Lung (tissue), 11 donors: ENCODE measurements at regions not wholly inside any gene's neighbourhood (a gene's known extent, or its start where the extent isn't known, plus 50 kb on each side); places are given as distances from the start of the nearest gene placed in this dataset.

Experiments
- ATAC-seq: fragments of 200-7000 bp; cut with Tn5 transposase; one replicate; pipeline ENCODE4 v1.9.1; 2020; ENCODE audit warnings: moderate number of reproducible peaks; ENCODE audit not compliant: insufficient read depth, low FRiP score
- DNase-seq, 3 donors: peaks; one replicate each; pipeline ENCODE4 v3.0.0-alpha.2; 2013 to 2017
- H3K27ac ChIP-seq, 2 donors: one replicate each; pipeline ENCODE4 v1.5.1; 2013; ENCODE audit warnings: mild to moderate bottlenecking in 2 of 2, moderate library complexity in 2 of 2, control low read depth in 1 of 2, inconsistent platforms in 1 of 2, low read depth in 1 of 2, low read length in 1 of 2
- H3K27me3 ChIP-seq, 3 donors: one replicate each; pipeline ENCODE4 v1.5.1; 2013; ENCODE audit warnings: low read length in 2 of 3; ENCODE audit not compliant: control insufficient read depth in 3 of 3, insufficient read depth in 3 of 3
- H3K36me3 ChIP-seq, 4 donors: one replicate each; pipeline ENCODE4 v1.5.1; 2013; ENCODE audit warnings: low read length in 4 of 4, mild to moderate bottlenecking in 1 of 4, moderate library complexity in 1 of 4; ENCODE audit not compliant: control insufficient read depth in 4 of 4, insufficient read depth in 4 of 4
- H3K4me1 ChIP-seq, 5 donors: one replicate each; pipeline ENCODE4 v1.5.1; 2013; ENCODE audit warnings: low read length in 5 of 5, mild to moderate bottlenecking in 2 of 5, moderate library complexity in 1 of 5; ENCODE audit not compliant: control insufficient read depth in 5 of 5, insufficient read depth in 5 of 5
- H3K4me3 ChIP-seq: one replicate; pipeline ENCODE4 v1.5.1; 2013; ENCODE audit warnings: mild to moderate bottlenecking, control low read depth, moderate library complexity
- H3K9ac ChIP-seq, 2 donors: one replicate each; pipeline ENCODE4 v1.5.1; 2013; ENCODE audit warnings: low read length in 2 of 2, control low read depth in 1 of 2; ENCODE audit not compliant: insufficient read depth in 1 of 2
- H3K9me3 ChIP-seq, 4 donors: one replicate each; pipeline ENCODE4 v1.5.1; 2013; ENCODE audit warnings: low read length in 3 of 4, mild to moderate bottlenecking in 1 of 4, moderate library complexity in 1 of 4; ENCODE audit not compliant: control insufficient read depth in 4 of 4, insufficient read depth in 3 of 4
- WGBS, 2 donors: extraction: QIAGEN DNeasy Blood & Tissue Kit; methylation state at CpG; one replicate each; pipeline ENCODE4 v1.1.7; 2013; 5-methylcytosine and 5-hydroxymethylcytosine counted together
- TF ChIP-seq, protein P1 (sequence below): IDR thresholded peaks from 2 replicates; pipeline ENCODE4 v1.5.1; 2012; ENCODE audit warnings: mild to moderate bottlenecking; ENCODE audit errors: control extremely low read depth, extremely low read depth
- donor health status: control.
- donor health status: control.
- donor health status: Bipolar disorder and iron deficiency.
- donor health status: healthy.
- donor health status: DM: yes; HTN: yes; CAD: no.

DNA sequence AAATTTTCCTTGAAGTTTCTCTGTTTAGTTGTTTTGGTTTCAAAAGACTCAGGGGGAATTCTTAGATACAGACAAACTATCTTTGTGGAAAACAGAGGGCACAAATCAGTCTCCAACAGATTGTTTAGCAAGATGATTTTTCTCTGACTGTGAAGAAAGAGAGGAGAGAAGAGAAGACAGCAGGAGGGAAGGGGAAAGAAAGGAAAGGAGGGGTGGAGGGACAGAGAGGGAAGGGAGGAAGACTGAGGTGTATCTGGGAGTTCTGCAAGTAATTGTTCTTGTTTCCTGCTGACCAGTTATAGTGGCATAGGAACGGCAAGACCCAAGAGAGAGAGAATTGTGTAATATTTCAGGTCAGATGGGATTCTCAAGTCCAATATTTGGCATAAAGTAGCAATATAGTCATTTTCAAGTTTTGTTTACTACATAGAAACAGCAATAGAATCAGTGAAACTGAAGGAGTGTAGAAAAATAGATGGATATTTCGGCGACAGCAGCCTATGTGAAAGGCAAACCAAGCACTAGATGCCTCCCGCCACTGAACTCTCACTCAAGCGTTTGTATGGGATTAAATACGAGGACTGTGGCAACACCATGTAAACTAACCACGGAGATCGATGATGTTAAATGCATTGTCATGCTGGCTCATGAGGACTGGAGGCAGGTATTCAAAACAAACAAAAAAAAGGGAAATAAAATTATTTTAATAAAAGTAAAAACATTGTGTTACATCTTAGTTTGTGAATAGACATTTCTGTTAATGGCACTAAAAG is 342.5 kb downstream of the SLC16A7 start:
- Histone ChIP-seq H3K9me3 (no peaks in the 10 kb centered on the region), H3K27ac (no peak overlapping the region), H3K9ac (no peak overlapping the region), H3K4me3 (no peak overlapping the region), H3K27me3 (no peaks in the 10 kb centered on the region), H3K4me1 (peaks cover 0 to 7% (median 0%) of the 10 kb centered on the region in 5 donors), H3K36me3 (no peaks in the 10 kb centered on the region)
- TF ChIP-seq, protein P1, sequence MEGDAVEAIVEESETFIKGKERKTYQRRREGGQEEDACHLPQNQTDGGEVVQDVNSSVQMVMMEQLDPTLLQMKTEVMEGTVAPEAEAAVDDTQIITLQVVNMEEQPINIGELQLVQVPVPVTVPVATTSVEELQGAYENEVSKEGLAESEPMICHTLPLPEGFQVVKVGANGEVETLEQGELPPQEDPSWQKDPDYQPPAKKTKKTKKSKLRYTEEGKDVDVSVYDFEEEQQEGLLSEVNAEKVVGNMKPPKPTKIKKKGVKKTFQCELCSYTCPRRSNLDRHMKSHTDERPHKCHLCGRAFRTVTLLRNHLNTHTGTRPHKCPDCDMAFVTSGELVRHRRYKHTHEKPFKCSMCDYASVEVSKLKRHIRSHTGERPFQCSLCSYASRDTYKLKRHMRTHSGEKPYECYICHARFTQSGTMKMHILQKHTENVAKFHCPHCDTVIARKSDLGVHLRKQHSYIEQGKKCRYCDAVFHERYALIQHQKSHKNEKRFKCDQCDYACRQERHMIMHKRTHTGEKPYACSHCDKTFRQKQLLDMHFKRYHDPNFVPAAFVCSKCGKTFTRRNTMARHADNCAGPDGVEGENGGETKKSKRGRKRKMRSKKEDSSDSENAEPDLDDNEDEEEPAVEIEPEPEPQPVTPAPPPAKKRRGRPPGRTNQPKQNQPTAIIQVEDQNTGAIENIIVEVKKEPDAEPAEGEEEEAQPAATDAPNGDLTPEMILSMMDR = no peak
- DNase-seq (no peak), ATAC-seq (no peak)
- WGBS, 2 donors = 78 to 83% methylated on average over 8 of the region's 8 CpGs

DNA sequence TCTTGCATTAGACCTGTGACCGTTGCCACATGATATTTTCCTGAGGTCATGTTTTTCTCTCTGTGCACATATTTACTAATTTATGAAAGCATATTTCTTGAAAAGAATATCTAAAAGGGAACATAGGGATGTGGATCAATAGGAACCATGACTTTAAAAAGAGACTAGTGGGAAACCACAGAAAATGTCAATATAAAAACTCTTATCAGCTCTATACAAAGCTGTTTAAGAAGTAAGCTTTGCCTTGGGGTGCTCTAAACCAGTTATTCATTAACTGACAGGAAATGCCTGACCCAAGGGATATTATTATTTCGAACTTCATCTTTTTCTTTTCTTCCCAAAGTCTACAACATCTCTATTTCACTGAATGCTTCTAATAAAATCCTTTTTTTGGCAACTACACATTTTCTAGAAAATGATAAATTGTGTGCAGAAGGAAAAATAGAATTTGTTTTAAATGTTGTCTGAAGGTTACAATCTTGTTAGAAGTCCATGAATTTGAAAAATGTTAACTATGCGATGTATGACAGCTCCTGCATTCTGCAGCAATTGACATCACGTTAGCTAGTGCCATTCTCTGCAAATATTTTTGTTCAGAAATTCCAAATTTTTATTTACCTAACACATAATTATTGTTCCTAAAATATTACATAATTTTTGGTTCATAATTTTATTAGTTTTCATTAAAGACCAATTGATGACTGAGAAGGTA is 345.0 kb downstream of the SLC16A7 start:
- Histone ChIP-seq H3K27ac (no peak overlapping the region), H3K9me3 (no peaks in the 10 kb centered on the region), H3K27me3 (no peaks in the 10 kb centered on the region), H3K36me3 (no peaks in the 10 kb centered on the region), H3K4me3 (no peak overlapping the region), H3K4me1 (peaks cover 0 to 7% (median 0%) of the 10 kb centered on the region in 5 donors), H3K9ac (no peak overlapping the region)
- whole genome bisulfite sequencing, 2 donors = 41 to 55% methylated on average over 4 of the region's 4 CpGs
- no peak for ATAC-seq
- TF ChIP-seq, protein P1 = no peak
- peak in 2 of 3 donors; percentile 16 to 25 for DNase-seq

DNA sequence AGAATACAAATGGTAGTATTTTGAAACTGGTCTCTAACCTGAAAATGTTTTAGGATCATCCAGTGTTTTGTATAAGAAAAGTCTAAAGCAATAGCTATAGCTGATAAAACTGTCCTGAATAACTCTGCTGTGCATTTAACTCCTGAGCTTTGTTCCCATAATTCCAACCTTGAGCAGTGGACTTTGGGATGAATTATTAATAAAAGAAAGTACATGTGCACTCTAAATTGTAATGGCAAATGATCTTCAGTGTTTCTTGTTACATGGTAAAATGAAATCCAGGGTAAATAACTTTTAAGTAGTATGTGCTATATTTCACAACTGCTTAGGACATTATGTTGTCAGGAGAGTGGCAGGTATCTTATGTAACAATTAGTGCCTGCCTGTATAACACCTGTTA is 345.6 kb downstream of the SLC16A7 start:
- Histone ChIP-seq H3K4me3 (no peak overlapping the region), H3K27ac (no peak overlapping the region), H3K9ac (no peak overlapping the region), H3K36me3 (no peaks in the 10 kb centered on the region), H3K4me1 (peaks cover 0 to 7% (median 0%) of the 10 kb centered on the region in 5 donors), H3K9me3 (no peaks in the 10 kb centered on the region), H3K27me3 (no peaks in the 10 kb centered on the region)
- ATAC-seq (no peak), DNase-seq (no peak)
- TF ChIP-seq, protein P1 = no peak
